OCI-LY3 (cell line): ENCODE measurements at regions not wholly inside any gene's neighbourhood (a gene's known extent, or its start where the extent isn't known, plus 50 kb on each side); places are given as distances from the start of the nearest gene placed in this dataset.

Experiments
- CTCF ChIP-seq: fragments of 200-600, 300-600 bp; sonication (generic); IDR thresholded peaks from 2 replicates; pipeline ENCODE4 v1.5.1; 2014; ENCODE audit warnings: antibody characterized with exemption, low read length, low read depth
- EZH2phosphoT487 ChIP-seq: fragments of 200-600 bp; shearing (Covaris generic); IDR thresholded peaks from 2 replicates; pipeline ENCODE4 v1.6.1; 2018; ENCODE audit warnings: antibody characterized with exemption, mixed run types, low read depth

- no peak for TF ChIP-seq CTCF
- no peak for TF ChIP-seq EZH2phosphoT487
Observed at GRCh38 chr12:127533353-127533752, 733.6 kb upstream of the TMEM132C start.
